WTC11 (cell line): ENCODE measurements at regions not wholly inside any gene's neighbourhood (a gene's known extent, or its start where the extent isn't known, plus 50 kb on each side); places are given as distances from the start of the nearest gene placed in this dataset.

ENCODE experiments used
- ATF2 ChIP-seq: sonication (generic); formaldehyde crosslinking; IDR thresholded peaks from 2 replicates; pipeline ENCODE4 v1.8.1; 2022; ENCODE audit warnings: low read depth, missing genetic modification reagents, borderline replicate concordance
- CREB1 ChIP-seq: sonication (generic); formaldehyde crosslinking; IDR thresholded peaks from 2 replicates; pipeline ENCODE4 v1.8.0; 2023; ENCODE audit warnings: mild to moderate bottlenecking, missing genetic modification reagents
- ETV6 ChIP-seq: sonication (generic); formaldehyde crosslinking; IDR thresholded peaks from 2 replicates; pipeline ENCODE4 v1.8.1; 2022; ENCODE audit warnings: mild to moderate bottlenecking, missing genetic modification reagents
- MAX ChIP-seq: sonication (generic); formaldehyde crosslinking; IDR thresholded peaks from 2 replicates; pipeline ENCODE4 v1.8.0; 2022; ENCODE audit warnings: mild to moderate bottlenecking, missing genetic modification reagents
- MLX ChIP-seq: sonication (generic); formaldehyde crosslinking; IDR thresholded peaks from 2 replicates; pipeline ENCODE4 v1.8.1; 2023; ENCODE audit warnings: mild to moderate bottlenecking, missing genetic modification reagents, moderate library complexity
- OVOL2 ChIP-seq: fragments of 250-450 bp; sonication (Bioruptor Pico); IDR thresholded peaks from 2 replicates; pipeline ENCODE4 v1.9.0; 2021; ENCODE audit warnings: mild to moderate bottlenecking, borderline replicate concordance
- SP1 ChIP-seq: sonication (generic); formaldehyde crosslinking; conservative IDR thresholded peaks from 2 replicates; pipeline ENCODE4 v1.8.1; 2022; ENCODE audit warnings: missing genetic modification reagents
- USF1 ChIP-seq: sonication (generic); formaldehyde crosslinking; IDR thresholded peaks from 2 replicates; pipeline ENCODE4 v1.8.0; 2022; ENCODE audit warnings: mild to moderate bottlenecking, missing genetic modification reagents
- ZBTB21 ChIP-seq: sonication (generic); formaldehyde crosslinking; IDR thresholded peaks from 2 replicates; pipeline ENCODE4 v1.8.1; 2023; ENCODE audit warnings: mild to moderate bottlenecking, missing genetic modification reagents, borderline replicate concordance
- ZNF138 ChIP-seq: sonication (generic); formaldehyde crosslinking; conservative IDR thresholded peaks from 2 replicates; pipeline ENCODE4 v1.8.1; 2022; ENCODE audit warnings: mild to moderate bottlenecking, moderate library complexity, missing genetic modification reagents
- TF ChIP-seq, protein P1 (sequence below): fragments of 200-600 bp; IDR thresholded peaks from 2 replicates; pipeline ENCODE4 v1.8.0; 2022; ENCODE audit warnings: antibody characterized with exemption
- TF ChIP-seq, protein P2 (sequence below): sonication (generic); formaldehyde crosslinking; IDR thresholded peaks from 2 replicates; pipeline ENCODE4 v1.8.1; 2023; ENCODE audit warnings: mild to moderate bottlenecking, moderate library complexity, missing genetic modification reagents

GRCh38 chr4:14883166-14883565, 119.1 kb upstream of the CPEB2 start:
- TF ChIP-seq ZBTB21 (CRISPR knock-in tag) (no peak), USF1 (CRISPR knock-in tag) (no peak), ZNF138 (no peak), ATF2 (CRISPR knock-in tag) (no peak), MAX (CRISPR knock-in tag) (no peak), MLX (CRISPR knock-in tag) (no peak), SP1 (no peak), ETV6 (CRISPR knock-in tag) (no peak), OVOL2 (CRISPR knock-in tag) (no peak), CREB1 (no peak)
- TF ChIP-seq, protein P1, sequence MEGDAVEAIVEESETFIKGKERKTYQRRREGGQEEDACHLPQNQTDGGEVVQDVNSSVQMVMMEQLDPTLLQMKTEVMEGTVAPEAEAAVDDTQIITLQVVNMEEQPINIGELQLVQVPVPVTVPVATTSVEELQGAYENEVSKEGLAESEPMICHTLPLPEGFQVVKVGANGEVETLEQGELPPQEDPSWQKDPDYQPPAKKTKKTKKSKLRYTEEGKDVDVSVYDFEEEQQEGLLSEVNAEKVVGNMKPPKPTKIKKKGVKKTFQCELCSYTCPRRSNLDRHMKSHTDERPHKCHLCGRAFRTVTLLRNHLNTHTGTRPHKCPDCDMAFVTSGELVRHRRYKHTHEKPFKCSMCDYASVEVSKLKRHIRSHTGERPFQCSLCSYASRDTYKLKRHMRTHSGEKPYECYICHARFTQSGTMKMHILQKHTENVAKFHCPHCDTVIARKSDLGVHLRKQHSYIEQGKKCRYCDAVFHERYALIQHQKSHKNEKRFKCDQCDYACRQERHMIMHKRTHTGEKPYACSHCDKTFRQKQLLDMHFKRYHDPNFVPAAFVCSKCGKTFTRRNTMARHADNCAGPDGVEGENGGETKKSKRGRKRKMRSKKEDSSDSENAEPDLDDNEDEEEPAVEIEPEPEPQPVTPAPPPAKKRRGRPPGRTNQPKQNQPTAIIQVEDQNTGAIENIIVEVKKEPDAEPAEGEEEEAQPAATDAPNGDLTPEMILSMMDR = no peak
- TF ChIP-seq, protein P2, sequence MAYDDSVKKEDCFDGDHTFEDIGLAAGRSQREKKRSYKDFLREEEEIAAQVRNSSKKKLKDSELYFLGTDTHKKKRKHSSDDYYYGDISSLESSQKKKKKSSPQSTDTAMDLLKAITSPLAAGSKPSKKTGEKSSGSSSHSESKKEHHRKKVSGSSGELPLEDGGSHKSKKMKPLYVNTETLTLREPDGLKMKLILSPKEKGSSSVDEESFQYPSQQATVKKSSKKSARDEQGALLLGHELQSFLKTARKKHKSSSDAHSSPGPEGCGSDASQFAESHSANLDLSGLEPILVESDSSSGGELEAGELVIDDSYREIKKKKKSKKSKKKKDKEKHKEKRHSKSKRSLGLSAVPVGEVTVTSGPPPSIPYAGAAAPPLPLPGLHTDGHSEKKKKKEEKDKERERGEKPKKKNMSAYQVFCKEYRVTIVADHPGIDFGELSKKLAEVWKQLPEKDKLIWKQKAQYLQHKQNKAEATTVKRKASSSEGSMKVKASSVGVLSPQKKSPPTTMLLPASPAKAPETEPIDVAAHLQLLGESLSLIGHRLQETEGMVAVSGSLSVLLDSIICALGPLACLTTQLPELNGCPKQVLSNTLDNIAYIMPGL (CRISPR knock-in tag) = no peak
